G401 (cell line): ENCODE measurements at regions not wholly inside any gene's neighbourhood (a gene's known extent, or its start where the extent isn't known, plus 50 kb on each side); places are given as distances from the start of the nearest gene placed in this dataset.

Experiments
- DNase-seq: peaks from one replicate; pipeline ENCODE4 v3.0.0-alpha.2; 2015; ENCODE audit warnings: low spot score
- in situ Hi-C: cut with HindIII; loops from 2 replicates; pipeline ENCODE4 v1.10.0; 2016; ENCODE audit warnings: low sequenced_read_pairs, mixed read lengths

GRCh38 chr5:129163810-129164378, 69.3 kb downstream of the ISOC1 start:
- in situ Hi-C loops = no loop called here
- no peak for DNase-seq

- in situ Hi-C loops = no loop called here
- no peak for DNase-seq
These were observed 75.5 kb downstream of the ISOC1 start for GRCh38 chr5:129170050-129170449.

- in situ Hi-C loops = no loop called here
- DNase-seq = no peak
These were observed 76.8 kb downstream of the ISOC1 start for GRCh38 chr5:129171194-129171944.

- in situ Hi-C loops = no loop called here
- no peak for DNase-seq
These were observed 78.0 kb downstream of the ISOC1 start for GRCh38 chr5:129172580-129172979.

GRCh38 chr5:129173771-129174170, 79.2 kb downstream of the ISOC1 start:
- DNase-seq = no peak
- in situ Hi-C loops = no loop called here

GRCh38 chr5:129174480-129174879, 79.9 kb downstream of the ISOC1 start:
- DNase-seq = no peak
- in situ Hi-C loops = no loop called here

GRCh38 chr5:129177451-129177850, 82.9 kb downstream of the ISOC1 start:
- no peak for DNase-seq
- in situ Hi-C loops = no loop called here

- no peak for DNase-seq
These were observed 104.8 kb downstream of the ISOC1 start for GRCh38 chr5:129199308-129199707.

GRCh38 chr5:129204525-129204924, 110.0 kb downstream of the ISOC1 start:
- in situ Hi-C loops = no loop called here
- no peak for DNase-seq

More at GRCh38 chr5:129199308-129199707, 104.8 kb downstream of the ISOC1 start:
- in situ Hi-C loops = no loop called here

GRCh38 chr5:129216001-129216400, 121.5 kb downstream of the ISOC1 start:
- DNase-seq = no peak
- in situ Hi-C loops = no loop called here

GRCh38 chr5:129217179-129217578, 122.6 kb downstream of the ISOC1 start:
- no peak for DNase-seq

GRCh38 chr5:129223178-129223577, 128.6 kb downstream of the ISOC1 start:
- in situ Hi-C loops = no loop called here
- no peak for DNase-seq

More at GRCh38 chr5:129217179-129217578, 122.6 kb downstream of the ISOC1 start:
- in situ Hi-C loops = no loop called here

- in situ Hi-C loops = no loop called here
- no peak for DNase-seq
These were observed 134.0 kb downstream of the ISOC1 start for GRCh38 chr5:129228577-129228976.

- in situ Hi-C loops = no loop called here
- no peak for DNase-seq
These were observed 147.2 kb downstream of the ISOC1 start for GRCh38 chr5:129241755-129242154.

- no peak for DNase-seq
- in situ Hi-C loops = no loop called here
These were observed 148.5 kb downstream of the ISOC1 start for GRCh38 chr5:129243039-129243438.

- in situ Hi-C loops = no loop called here
- DNase-seq = no peak
These were observed 149.9 kb downstream of the ISOC1 start for GRCh38 chr5:129244478-129244877.

- in situ Hi-C loops = no loop called here
These were observed 150.9 kb downstream of the ISOC1 start for GRCh38 chr5:129245489-129245888.

GRCh38 chr5:129246088-129246487, 151.5 kb downstream of the ISOC1 start:
- in situ Hi-C loops = no loop called here
- DNase-seq = no peak

More at GRCh38 chr5:129245489-129245888, 150.9 kb downstream of the ISOC1 start:
- peak; percentile 1 for DNase-seq

- DNase-seq = no peak
- in situ Hi-C loops = no loop called here
These were observed 155.3 kb downstream of the ISOC1 start for GRCh38 chr5:129249886-129250285.

- in situ Hi-C loops = no loop called here
- no peak for DNase-seq
These were observed 176.8 kb downstream of the ISOC1 start for GRCh38 chr5:129271308-129271707.

GRCh38 chr5:129284010-129284409, 176.1 kb upstream of the ADAMTS19 start:
- no peak for DNase-seq
- in situ Hi-C loops = no loop called here
